ENCODE measurements at regions not wholly inside any gene's neighbourhood (a gene's known extent, or its start where the extent isn't known, plus 50 kb on each side); places are given as distances from the start of the nearest gene placed in this dataset.

GRCh38 chr9:694092-694402 is 147.4 kb upstream of the DMRT1 start:
- Histone ChIP-seq H4K8ac (ENCODE audit: extremely low read depth, insufficient read depth, low read length) (no peak overlapping the region), H3K4me2 (ENCODE audit: insufficient read depth in 1 of 2, low read depth in 2 of 2, low read length in 2 of 2) (no peak overlapping the region), H3K14ac (ENCODE audit: insufficient read length) (no peak overlapping the region), H3K23ac (ENCODE audit: insufficient read length) (no peak overlapping the region), H3K18ac (ENCODE audit: extremely low read depth, low read length) (no peak overlapping the region), H4K91ac (replicated peaks; ENCODE audit: insufficient read length, low read length) (no peak overlapping the region), H2BK5ac (ENCODE audit: low read depth, low read length) (no peak overlapping the region), H2BK15ac (ENCODE audit: low read length) (no peak overlapping the region), H3K9me3 (ENCODE audit: insufficient read depth in 2 of 2, low read depth in 1 of 2, low read length in 1 of 2) (no peaks in the 10 kb centered on the region), H3K23me2 (ENCODE audit: low read depth, low read length) (no peaks in the 10 kb centered on the region), H3K27ac (ENCODE audit: low read depth, low read length) (no peak overlapping the region), H3K4me1 (replicated peaks in 1 of 4; ENCODE audit: control insufficient read depth in 3 of 4, insufficient read depth in 4 of 4, low read length in 3 of 4) (peaks cover 4 to 18% (median 13%) of the 10 kb centered on the region in 4 experiments; a peak in 5 of 7 replicates), H3K9ac (replicated peaks in 1 of 4; ENCODE audit: extremely low read depth in 1 of 4, low read depth in 3 of 4, low read length in 3 of 4) (no peak overlapping the region), H3K4ac (replicated peaks; ENCODE audit: insufficient read length, low read depth, low read length) (no peak overlapping the region), H2AK5ac (ENCODE audit: low read depth, low read length) (no peak overlapping the region), H3K27me3 (replicated peaks in 1 of 4; ENCODE audit: control insufficient read depth in 3 of 4, extremely low read depth in 1 of 4, insufficient read depth in 3 of 4, low read length in 3 of 4) (no peaks in the 10 kb centered on the region), H3K36me3 (ENCODE audit: control insufficient read depth in 2 of 4, insufficient read depth in 4 of 4, low read length in 3 of 4) (no peaks in the 10 kb centered on the region), H2BK120ac (replicated peaks; ENCODE audit: low read depth, low read length) (no peak overlapping the region), H2BK20ac (ENCODE audit: low read length) (no peak overlapping the region), H2BK12ac (ENCODE audit: low read depth, low read length) (no peak overlapping the region), H4K5ac (ENCODE audit: insufficient read length, low read depth, low read length) (no peak overlapping the region), H3K79me1 (ENCODE audit: low read depth, low read length) (no peaks in the 10 kb centered on the region), H3K4me3 (ENCODE audit: extremely low read depth in 1 of 4, insufficient read depth in 2 of 4, low read depth in 3 of 4, low read length in 4 of 4) (no peak overlapping the region), H3K56ac (replicated peaks; ENCODE audit: insufficient read length, low read depth, low read length) (no peak overlapping the region), H2AFZ (ENCODE audit: low read length) (no peak overlapping the region), H4K20me1 (replicated peaks in 1 of 2; ENCODE audit: control insufficient read depth in 1 of 2, insufficient read depth in 2 of 2, low read length in 2 of 2) (no peaks in the 10 kb centered on the region), H3K79me2 (ENCODE audit: control insufficient read depth in 1 of 2, insufficient read depth in 2 of 2, low read length in 2 of 2) (no peaks in the 10 kb centered on the region)
- CTCF ChIA-PET (ENCODE audit: partially characterized antibody) = interaction anchor here (0.6 to 2.0 kb wide), 5 partner anchors 10 to 141 kb away, joined by 3 to 9 read pairs (median 4); no protein-coding TSS in a partner anchor
- no peak for TF ChIP-seq CEBPB (IDR thresholded peaks at IDR 0.05; ENCODE audit: low read depth, low read length)
- no peak for TF ChIP-seq ASH2L (IDR thresholded peaks at IDR 0.05; ENCODE audit: low read length)
- TF ChIP-seq BCL11A (IDR thresholded peaks at IDR 0.05; ENCODE audit: low read depth in 2 of 2, low read length in 2 of 2) = no peak
- no peak for TF ChIP-seq E2F6 (IDR thresholded peaks at IDR 0.05)
- no peak for TF ChIP-seq RNF2 (IDR thresholded peaks at IDR 0.05; ENCODE audit: borderline replicate concordance, low read depth, low read length, missing control alignments, poor library complexity, severe bottlenecking)
- WGBS, 2 experiments (ENCODE audit: extremely low coverage in 1 of 2, insufficient coverage in 1 of 2, insufficient read length in 1 of 2, insufficient replicate concordance in 2 of 2, low coverage in 1 of 2, low lambda C conversion rate in 2 of 2, missing lambda C conversion rate in 1 of 2) = 95% methylated on average over 1 of the region's 1 CpG; no CpG with 5 or more reads in 1 of the 2 experiments
- POLR2A ChIA-PET (ENCODE audit: partially characterized antibody) = no interaction called here
- FAIRE-seq (no peak), DNase-seq (ENCODE audit: low read depth in 1 of 2, low spot score in 2 of 2) (no peak)

All from H1 (cell line).